Pancreas (tissue), 10 donors: ENCODE measurements at regions not wholly inside any gene's neighbourhood (a gene's known extent, or its start where the extent isn't known, plus 50 kb on each side); places are given as distances from the start of the nearest gene placed in this dataset.
"Not testable (repeated sequence)": the region's sequence is repeated elsewhere in the genome, so short reads cannot be mapped to it uniquely, and the experiment has no call there.

Source experiments
- ATAC-seq, 4 donors: fragments of 200-7000 bp; cut with Tn5 transposase; one replicate each; pipeline versions ENCODE4 v1.8.0 to v1.9.1; 2020; ENCODE audit warnings: mild to moderate bottlenecking in 4 of 4, moderate library complexity in 4 of 4
- DNase-seq, 6 donors: peaks; one replicate each; pipeline ENCODE4 v3.0.0-alpha.2; 2020
- FAIRE-seq: peaks from 2 replicates; lab custom pipeline; 2012; peaks lifted over from hg19 to GRCh38; lab: Jason Lieb, UNC
- H3K27ac ChIP-seq, 4 donors: fragments of 200-600 bp; sonication (generic); 1 replicate in 3 of 4; 2 replicates in 1 of 4; pipeline versions ENCODE4 v1.5.0 to v1.8.0; 2020
- H3K27me3 ChIP-seq, 4 donors: fragments of 200-600 bp; one replicate each; pipeline ENCODE4 v1.8.0; 2021
- H3K36me3 ChIP-seq, 3 donors: fragments of 200-600 bp; sonication (generic) in 1 of 3; one replicate each; pipeline versions ENCODE4 v1.5.0 to v1.8.0; 2020 to 2021
- H3K4me1 ChIP-seq, 3 donors: fragments of 200-600 bp; one replicate each; pipeline ENCODE4 v1.8.0; 2021
- H3K4me3 ChIP-seq, 4 donors: fragments of 200-600 bp; sonication (generic) in 2 of 4; one replicate each; pipeline versions ENCODE4 v1.5.0 to v1.8.0; 2020 to 2021
- H3K9me3 ChIP-seq, 4 donors: fragments of 200-600 bp; one replicate each; pipeline ENCODE4 v1.8.0; 2021
- CTCF ChIP-seq, 4 donors: fragments of 200-600 bp; sonication (generic) in 3 of 4; IDR thresholded peaks; one replicate each; pipeline versions ENCODE4 v1.5.0 to v1.8.0; 2021; ENCODE audit warnings: antibody characterized with exemption in 4 of 4
- WGBS, 2 donors: extraction: QIAGEN DNeasy Blood & Tissue Kit; methylation state at CpG; one replicate each; pipeline ENCODE4 v1.1.7; 2013; 5-methylcytosine and 5-hydroxymethylcytosine counted together
- intact Hi-C, 3 donors: fragments of 100-400 bp; cut with DNase I; formaldehyde crosslinking; loops; one replicate each; pipeline versions ENCODE4 v1.11.1 to v1.14.2; 2022
- donor health status: healthy with polysubstance abuse.
- donor health status: DM: no; HTN: no; CAD: no; lungs with moderate emphysema.
- donor health status: DM: no; HTN: no; CAD: no.
- donor health status: control.
- donor health status: control.
- donor health status: Bipolar disorder and iron deficiency.
- donor health status: DM: yes; HTN: yes; CAD: no.
- donor health status: DM: no; HTN: no; CAD: no.
- donor health status: DM: no; HTN: no; CAD: no.
- donor health status: DM: yes; HTN: yes; CAD: no.

- FAIRE-seq = no peak
- TF ChIP-seq CTCF (IDR thresholded peaks at IDR 0.05) = no peak
- Histone ChIP-seq H3K4me1 (no peaks in the 10 kb centered on the region), H3K4me3 (no peak overlapping the region), H3K27me3 (no peaks in the 10 kb centered on the region), H3K27ac (no peak overlapping the region), H3K36me3 (no peaks in the 10 kb centered on the region), H3K9me3 (no peaks in the 10 kb centered on the region)
- WGBS, 2 donors = 61 to 64% methylated on average over 3 of the region's 3 CpGs
- intact Hi-C loops = no loop called here
- no peak for DNase-seq
- no peak for ATAC-seq
Observed at GRCh38 chr3:146368882-146369523, 100.4 kb downstream of the PLSCR2 start.

GRCh38 chr3:146359841-146360240 lies 108.9 kb upstream of the PLSCR4 start:
- ATAC-seq (no peak), FAIRE-seq (no peak), DNase-seq (no peak)
- Histone ChIP-seq H3K4me1 (no peaks in the 10 kb centered on the region), H3K27me3 (no peaks in the 10 kb centered on the region), H3K9me3 (no peaks in the 10 kb centered on the region), H3K27ac (no peak overlapping the region), H3K4me3 (no peak overlapping the region), H3K36me3 (no peaks in the 10 kb centered on the region)
- no peak for TF ChIP-seq CTCF (IDR thresholded peaks at IDR 0.05)
- intact Hi-C loops = no loop called here
- 77 to 85% methylated on average over 1 of the region's 1 CpG for WGBS, 2 donors

DNA sequence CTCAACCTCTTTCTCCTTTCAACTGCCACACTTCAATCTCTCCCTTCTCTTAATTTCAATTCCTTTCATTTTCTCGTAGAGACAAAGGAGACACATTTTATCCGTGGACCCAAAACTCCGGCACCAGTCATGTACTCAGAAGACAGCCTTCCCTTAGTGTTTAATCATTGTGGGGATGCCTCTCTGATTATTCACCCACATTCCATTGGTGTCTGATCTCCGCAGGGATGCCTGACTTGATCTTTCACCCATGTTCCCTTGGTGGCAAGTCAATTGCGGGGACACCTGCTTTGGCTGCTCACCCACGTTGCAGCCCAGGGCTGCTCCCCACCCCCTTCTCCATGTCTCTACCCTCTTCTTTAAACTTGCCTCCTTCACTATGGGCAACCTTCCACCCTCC lies 103.5 kb upstream of the PLSCR4 start:
- H3K27me3 ChIP-seq, H3K4me1 ChIP-seq, intact Hi-C loops, H3K9me3 ChIP-seq, H3K36me3 ChIP-seq, H3K27ac ChIP-seq, H3K4me3 ChIP-seq, ATAC-seq, FAIRE-seq, DNase-seq: not testable (repeated sequence)
- WGBS, 2 donors = 84 to 89% methylated on average over 6 of the region's 6 CpGs

DNA sequence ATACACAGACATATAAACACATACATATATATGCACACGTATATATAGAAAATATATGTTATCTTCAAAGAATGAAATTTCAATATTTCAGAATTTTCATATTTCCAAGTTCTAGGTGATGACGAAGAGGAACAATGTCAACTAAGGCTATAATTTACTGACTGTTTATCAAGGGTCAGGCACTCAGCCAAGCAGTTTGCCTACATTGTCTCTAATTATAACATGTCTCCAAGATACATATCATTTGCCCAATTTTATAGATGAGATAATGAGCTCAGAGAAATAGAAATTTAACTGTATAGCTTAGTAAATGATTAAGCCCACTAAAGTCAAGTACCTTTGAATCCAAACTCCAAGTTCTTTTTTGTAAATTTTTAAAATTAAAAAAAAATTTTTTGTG lies 99.9 kb upstream of the PLSCR4 start:
- H3K27me3 ChIP-seq = no peaks in the 10 kb centered on the region
- no peaks in the 10 kb centered on the region for H3K9me3 ChIP-seq
- ATAC-seq = no peak
- intact Hi-C loops = no loop called here
- no peaks in the 10 kb centered on the region for H3K4me1 ChIP-seq
- no peak overlapping the region for H3K4me3 ChIP-seq
- H3K27ac ChIP-seq = no peak overlapping the region
- FAIRE-seq = no peak
- H3K36me3 ChIP-seq = no peaks in the 10 kb centered on the region
- TF ChIP-seq CTCF (IDR thresholded peaks at IDR 0.05) = no peak
- 83 to 95% methylated on average over 2 of the region's 2 CpGs for WGBS, 2 donors
- DNase-seq = no peak

- DNase-seq (no peak), FAIRE-seq (no peak), ATAC-seq (no peak)
- WGBS, 2 donors = 77 to 86% methylated on average over 2 of the region's 2 CpGs
- no peaks in the 10 kb centered on the region for H3K4me1 ChIP-seq
- no peak overlapping the region for H3K27ac ChIP-seq
- no peak overlapping the region for H3K4me3 ChIP-seq
- no peaks in the 10 kb centered on the region for H3K27me3 ChIP-seq
- TF ChIP-seq CTCF (IDR thresholded peaks at IDR 0.05) = no peak
- H3K36me3 ChIP-seq = no peaks in the 10 kb centered on the region
- intact Hi-C loops = no loop called here
- no peaks in the 10 kb centered on the region for H3K9me3 ChIP-seq
Observed at GRCh38 chr3:146345900-146346299, 95.0 kb upstream of the PLSCR4 start.
